Stimulated activated CD8-positive, alpha-beta memory T cell treated with anti-CD3 and anti-CD28 coated beads, Interleukin-4, amount 100 ng/mL, for 1 hour (primary cell): ENCODE measurements at regions not wholly inside any gene's neighbourhood (a gene's known extent, or its start where the extent isn't known, plus 50 kb on each side); places are given as distances from the start of the nearest gene placed in this dataset.
"Not testable (repeated sequence)": the region's sequence is repeated elsewhere in the genome, so short reads cannot be mapped to it uniquely, and the experiment has no call there.

Source experiments
- DNase-seq, 2 donors: peaks; one replicate each; pipeline ENCODE4 v3.0.0-alpha.2; 2020; ENCODE audit warnings: low read depth in 2 of 2, low spot score in 1 of 2

- DNase-seq: peak in 1 of 2 donors; percentile 29
These were observed 1073.6 kb downstream of the BCL11B start for GRCh38 chr14:98198385-98198784.

GRCh38 chr14:98200601-98201000 lies 1071.4 kb downstream of the BCL11B start:
- DNase-seq: no peak

GRCh38 chr14:98203421-98203820 lies 1068.6 kb downstream of the BCL11B start:
- no peak for DNase-seq

GRCh38 chr14:98204139-98204538 lies 1067.9 kb downstream of the BCL11B start:
- no peak for DNase-seq

- no peak for DNase-seq
These were observed 1064.6 kb downstream of the BCL11B start for GRCh38 chr14:98207415-98207814.

GRCh38 chr14:98208211-98208611 lies 1063.8 kb downstream of the BCL11B start:
- no peak for DNase-seq

GRCh38 chr14:98208943-98209342 lies 1063.1 kb downstream of the BCL11B start:
- DNase-seq: no peak

GRCh38 chr14:98210045-98210672 lies 1061.8 kb downstream of the BCL11B start:
- DNase-seq: peak in 1 of 2 donors; percentile 41

- DNase-seq: no peak
These were observed 1054.5 kb downstream of the BCL11B start for GRCh38 chr14:98217530-98217929.

GRCh38 chr14:98218218-98218617 lies 1053.8 kb downstream of the BCL11B start:
- DNase-seq: no peak

- DNase-seq: no peak
These were observed 1052.4 kb downstream of the BCL11B start for GRCh38 chr14:98219638-98220037.

- DNase-seq: no peak
These were observed 1048.9 kb downstream of the BCL11B start for GRCh38 chr14:98223106-98223505.

- not testable (repeated sequence) for DNase-seq
These were observed 1048.3 kb downstream of the BCL11B start for GRCh38 chr14:98223710-98224109.

GRCh38 chr14:98226411-98226810 lies 1045.6 kb downstream of the BCL11B start:
- no peak for DNase-seq

- no peak for DNase-seq
These were observed 1044.8 kb downstream of the BCL11B start for GRCh38 chr14:98227000-98227726.

- DNase-seq: no peak
These were observed 1044.3 kb downstream of the BCL11B start for GRCh38 chr14:98227727-98228111.

GRCh38 chr14:98229656-98230366 lies 1042.2 kb downstream of the BCL11B start:
- DNase-seq: no peak

GRCh38 chr14:98230411-98230810 lies 1041.6 kb downstream of the BCL11B start:
- no peak for DNase-seq

GRCh38 chr14:98231210-98231609 lies 1040.8 kb downstream of the BCL11B start:
- no peak for DNase-seq

- DNase-seq: no peak
These were observed 1038.3 kb downstream of the BCL11B start for GRCh38 chr14:98233656-98234055.

GRCh38 chr14:98234208-98234607 lies 1037.8 kb downstream of the BCL11B start:
- no peak for DNase-seq

- DNase-seq: no peak
These were observed 1035.7 kb downstream of the BCL11B start for GRCh38 chr14:98236314-98236713.
